Liver (tissue), 8 donors: ENCODE measurements at regions not wholly inside any gene's neighbourhood (a gene's known extent, or its start where the extent isn't known, plus 50 kb on each side); places are given as distances from the start of the nearest gene placed in this dataset.

Source experiments
- DNase-seq: peaks from one replicate; pipeline ENCODE4 v3.0.0-alpha.2; 2017; ENCODE audit warnings: low spot score
- H3K27ac ChIP-seq, 2 donors: one replicate each; pipeline ENCODE4 v1.7.0; 2013; ENCODE audit warnings: inconsistent platforms in 2 of 2, low read length in 2 of 2, control low read depth in 1 of 2, low read depth in 1 of 2, mild to moderate bottlenecking in 1 of 2
- H3K27me3 ChIP-seq, 4 donors: one replicate each; pipeline versions ENCODE4 v1.6.1 to v1.7.0; 2013; ENCODE audit warnings: low read length in 3 of 4, inconsistent platforms in 1 of 4, mild to moderate bottlenecking in 1 of 4, moderate library complexity in 1 of 4; ENCODE audit not compliant: control insufficient read depth in 4 of 4, insufficient read depth in 4 of 4
- H3K36me3 ChIP-seq, 4 donors: one replicate each; pipeline versions ENCODE4 v1.6.1 to v1.7.0; 2013; ENCODE audit warnings: low read length in 3 of 4, mild to moderate bottlenecking in 3 of 4, low read depth in 1 of 4, moderate library complexity in 1 of 4; ENCODE audit not compliant: control insufficient read depth in 4 of 4, insufficient read depth in 3 of 4
- H3K4me1 ChIP-seq, 4 donors: one replicate each; pipeline versions ENCODE4 v1.6.1 to v1.7.0; 2013; ENCODE audit warnings: low read length in 3 of 4, mild to moderate bottlenecking in 3 of 4, moderate library complexity in 1 of 4; ENCODE audit not compliant: control insufficient read depth in 4 of 4, insufficient read depth in 4 of 4
- H3K4me3 ChIP-seq, 3 donors: one replicate each; pipeline versions ENCODE4 v1.6.1 to v1.7.0; 2013; ENCODE audit warnings: low read length in 3 of 3, control low read depth in 1 of 3, low read depth in 1 of 3, mild to moderate bottlenecking in 1 of 3
- H3K9ac ChIP-seq, 2 donors: one replicate each; pipeline ENCODE4 v1.7.0; 2013; ENCODE audit warnings: low read length in 2 of 2, mild to moderate bottlenecking in 2 of 2, moderate library complexity in 2 of 2, control low read depth in 1 of 2, low read depth in 1 of 2
- H3K9me3 ChIP-seq, 4 donors: one replicate each; pipeline versions ENCODE4 v1.6.1 to v1.7.0; 2013; ENCODE audit warnings: low read length in 3 of 4; ENCODE audit not compliant: control insufficient read depth in 4 of 4
- ATF3 ChIP-seq: IDR thresholded peaks from 2 replicates; pipeline ENCODE4 v1.6.1; 2016; ENCODE audit warnings: antibody characterized with exemption
- EGR1 ChIP-seq, 2 donors: IDR thresholded peaks; 2 replicates each; pipeline ENCODE4 v1.6.1; 2016 to 2018; ENCODE audit warnings: antibody characterized with exemption in 2 of 2, low read depth in 2 of 2
- FOXA1 ChIP-seq: IDR thresholded peaks from 2 replicates; pipeline ENCODE4 v1.6.1; 2016; ENCODE audit warnings: antibody characterized with exemption
- FOXA2 ChIP-seq: IDR thresholded peaks from 2 replicates; pipeline ENCODE4 v1.6.1; 2016; ENCODE audit warnings: antibody characterized with exemption
- GABPA ChIP-seq, 2 donors: IDR thresholded peaks in 1 of 2; conservative IDR thresholded peaks in 1 of 2; 2 replicates each; pipeline ENCODE4 v1.6.1; 2016; ENCODE audit warnings: antibody characterized with exemption in 2 of 2, mild to moderate bottlenecking in 1 of 2, moderate library complexity in 1 of 2
- HNF4A ChIP-seq, 2 donors: conservative IDR thresholded peaks; 2 replicates each; pipeline ENCODE4 v1.6.1; 2016; ENCODE audit warnings: antibody characterized with exemption in 2 of 2, mild to moderate bottlenecking in 2 of 2
- HNF4G ChIP-seq: IDR thresholded peaks from 2 replicates; pipeline ENCODE4 v1.6.1; 2016; ENCODE audit warnings: antibody characterized with exemption
- JUND ChIP-seq, 2 donors: IDR thresholded peaks; 2 replicates each; pipeline ENCODE4 v1.6.1; 2016; ENCODE audit warnings: antibody characterized with exemption in 2 of 2
- NR2F2 ChIP-seq: IDR thresholded peaks from 2 replicates; pipeline ENCODE4 v1.6.1; 2016; ENCODE audit warnings: antibody characterized with exemption
- RAD21 ChIP-seq, 2 donors: IDR thresholded peaks; 2 replicates each; pipeline ENCODE4 v1.6.1; 2016; ENCODE audit warnings: antibody characterized with exemption in 2 of 2, mild to moderate bottlenecking in 2 of 2
- REST ChIP-seq: IDR thresholded peaks from 2 replicates; pipeline ENCODE4 v1.6.1; 2016; ENCODE audit warnings: antibody characterized with exemption, mild to moderate bottlenecking
- RXRA ChIP-seq, 2 donors: IDR thresholded peaks; 2 replicates each; pipeline ENCODE4 v1.6.1; 2017 to 2018; ENCODE audit warnings: antibody characterized with exemption in 2 of 2, mild to moderate bottlenecking in 1 of 2
- SP1 ChIP-seq: IDR thresholded peaks from 2 replicates; pipeline ENCODE4 v1.6.1; 2018; ENCODE audit warnings: antibody characterized with exemption, mild to moderate bottlenecking
- TAF1 ChIP-seq: conservative IDR thresholded peaks from 2 replicates; pipeline ENCODE4 v1.6.1; 2016; ENCODE audit warnings: antibody characterized with exemption, mild to moderate bottlenecking
- YY1 ChIP-seq: IDR thresholded peaks from 2 replicates; pipeline ENCODE4 v1.6.1; 2016; ENCODE audit warnings: antibody characterized with exemption, mild to moderate bottlenecking
- WGBS: extraction: QIAGEN DNeasy Blood & Tissue Kit; methylation state at CpG from one replicate; pipeline ENCODE4 v1.1.7; 2013; 5-methylcytosine and 5-hydroxymethylcytosine counted together
- TF ChIP-seq, protein P1 (sequence below): IDR thresholded peaks from 2 replicates; pipeline ENCODE4 v1.6.1; 2016; ENCODE audit warnings: antibody characterized with exemption
- TF ChIP-seq, protein P2 (sequence below): fragments of 150-350 bp; IDR thresholded peaks from 2 replicates; pipeline ENCODE4 v1.5.1; 2017; ENCODE audit warnings: improper control_type of control experiment, low read depth, low read length; ENCODE audit not compliant: missing input control
- TF ChIP-seq, protein P3 (sequence below): IDR thresholded peaks from 2 replicates; pipeline ENCODE4 v1.6.1; 2016; ENCODE audit warnings: antibody characterized with exemption
- donor health status: healthy.
- donor health status: healthy.
- donor health status: healthy.
- donor health status: healthy.
- donor health status: healthy.

GRCh38 chr20:55269913-55270312 is 735.4 kb downstream of the CBLN4 start:
- no peaks in the 10 kb centered on the region for H3K9me3 ChIP-seq
- 88% methylated on average over 1 of the region's 1 CpG for WGBS
- no peak overlapping the region for H3K9ac ChIP-seq
- peaks cover 0 to 7% (median under 1%) of the 10 kb centered on the region in 4 donors for H3K27me3 ChIP-seq
- H3K27ac ChIP-seq, result no peak overlapping the region
- H3K4me3 ChIP-seq, result no peak overlapping the region
- H3K4me1 ChIP-seq, result no peaks in the 10 kb centered on the region
- no peak for DNase-seq
- TF ChIP-seq TAF1, result no peak
- TF ChIP-seq, protein P1, sequence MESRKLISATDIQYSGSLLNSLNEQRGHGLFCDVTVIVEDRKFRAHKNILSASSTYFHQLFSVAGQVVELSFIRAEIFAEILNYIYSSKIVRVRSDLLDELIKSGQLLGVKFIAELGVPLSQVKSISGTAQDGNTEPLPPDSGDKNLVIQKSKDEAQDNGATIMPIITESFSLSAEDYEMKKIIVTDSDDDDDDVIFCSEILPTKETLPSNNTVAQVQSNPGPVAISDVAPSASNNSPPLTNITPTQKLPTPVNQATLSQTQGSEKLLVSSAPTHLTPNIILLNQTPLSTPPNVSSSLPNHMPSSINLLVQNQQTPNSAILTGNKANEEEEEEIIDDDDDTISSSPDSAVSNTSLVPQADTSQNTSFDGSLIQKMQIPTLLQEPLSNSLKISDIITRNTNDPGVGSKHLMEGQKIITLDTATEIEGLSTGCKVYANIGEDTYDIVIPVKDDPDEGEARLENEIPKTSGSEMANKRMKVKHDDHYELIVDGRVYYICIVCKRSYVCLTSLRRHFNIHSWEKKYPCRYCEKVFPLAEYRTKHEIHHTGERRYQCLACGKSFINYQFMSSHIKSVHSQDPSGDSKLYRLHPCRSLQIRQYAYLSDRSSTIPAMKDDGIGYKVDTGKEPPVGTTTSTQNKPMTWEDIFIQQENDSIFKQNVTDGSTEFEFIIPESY, result no peak
- TF ChIP-seq FOXA1, result no peak
- TF ChIP-seq, protein P2, sequence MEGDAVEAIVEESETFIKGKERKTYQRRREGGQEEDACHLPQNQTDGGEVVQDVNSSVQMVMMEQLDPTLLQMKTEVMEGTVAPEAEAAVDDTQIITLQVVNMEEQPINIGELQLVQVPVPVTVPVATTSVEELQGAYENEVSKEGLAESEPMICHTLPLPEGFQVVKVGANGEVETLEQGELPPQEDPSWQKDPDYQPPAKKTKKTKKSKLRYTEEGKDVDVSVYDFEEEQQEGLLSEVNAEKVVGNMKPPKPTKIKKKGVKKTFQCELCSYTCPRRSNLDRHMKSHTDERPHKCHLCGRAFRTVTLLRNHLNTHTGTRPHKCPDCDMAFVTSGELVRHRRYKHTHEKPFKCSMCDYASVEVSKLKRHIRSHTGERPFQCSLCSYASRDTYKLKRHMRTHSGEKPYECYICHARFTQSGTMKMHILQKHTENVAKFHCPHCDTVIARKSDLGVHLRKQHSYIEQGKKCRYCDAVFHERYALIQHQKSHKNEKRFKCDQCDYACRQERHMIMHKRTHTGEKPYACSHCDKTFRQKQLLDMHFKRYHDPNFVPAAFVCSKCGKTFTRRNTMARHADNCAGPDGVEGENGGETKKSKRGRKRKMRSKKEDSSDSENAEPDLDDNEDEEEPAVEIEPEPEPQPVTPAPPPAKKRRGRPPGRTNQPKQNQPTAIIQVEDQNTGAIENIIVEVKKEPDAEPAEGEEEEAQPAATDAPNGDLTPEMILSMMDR, result no peak
- TF ChIP-seq ATF3, result no peak
- no peak for TF ChIP-seq HNF4G
- no peak for TF ChIP-seq SP1
- no peak for TF ChIP-seq YY1
- no peak for TF ChIP-seq FOXA2
- no peak for TF ChIP-seq RXRA (IDR thresholded peaks at IDR 0.05)
- TF ChIP-seq REST, result no peak
- no peak for TF ChIP-seq HNF4A (conservative IDR thresholded peaks at IDR 0.05)
- no peak for TF ChIP-seq GABPA (IDR thresholded peaks at IDR 0.05 in 1 of 2, conservative IDR thresholded peaks at IDR 0.05 in 1 of 2)
- no peak for TF ChIP-seq NR2F2
- TF ChIP-seq JUND (IDR thresholded peaks at IDR 0.05), result no peak
- TF ChIP-seq EGR1 (IDR thresholded peaks at IDR 0.05; ENCODE audit: low read depth in 2 of 2), result no peak
- TF ChIP-seq RAD21 (IDR thresholded peaks at IDR 0.05), result no peak
- TF ChIP-seq, protein P3, sequence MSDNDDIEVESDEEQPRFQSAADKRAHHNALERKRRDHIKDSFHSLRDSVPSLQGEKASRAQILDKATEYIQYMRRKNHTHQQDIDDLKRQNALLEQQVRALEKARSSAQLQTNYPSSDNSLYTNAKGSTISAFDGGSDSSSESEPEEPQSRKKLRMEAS, result no peak
- H3K36me3 ChIP-seq, result no peaks in the 10 kb centered on the region

GRCh38 chr20:55266361-55266760 is 739.0 kb downstream of the CBLN4 start:
- H3K9ac ChIP-seq, result no peak overlapping the region
- TF ChIP-seq YY1 (no peak), FOXA1 (no peak), SP1 (no peak), TAF1 (no peak)
- TF ChIP-seq, protein P3, result no peak
- TF ChIP-seq, protein P1, result no peak
- H3K27ac ChIP-seq, result no peak overlapping the region
- no peak overlapping the region for H3K4me3 ChIP-seq
- H3K36me3 ChIP-seq, result no peaks in the 10 kb centered on the region
- no peaks in the 10 kb centered on the region for H3K4me1 ChIP-seq
- H3K27me3 ChIP-seq, result peaks cover 0 to 12% (median 2%) of the 10 kb centered on the region in 4 donors
- DNase-seq, result no peak
- H3K9me3 ChIP-seq, result no peaks in the 10 kb centered on the region
- WGBS, result 81% methylated on average over 1 of the region's 1 CpG
